Upper lobe of right lung (tissue), 1 donor: ENCODE measurements at regions not wholly inside any gene's neighbourhood (a gene's known extent, or its start where the extent isn't known, plus 50 kb on each side); places are given as distances from the start of the nearest gene placed in this dataset.

Source experiments
- ATAC-seq: fragments of 200-7000 bp; cut with Tn5 transposase; one replicate; pipeline ENCODE4 v1.9.1; 2020; ENCODE audit warnings: mild to moderate bottlenecking, moderate library complexity
- DNase-seq: peaks from one replicate; pipeline ENCODE4 v3.0.0-alpha.2; 2020
- H3K27ac ChIP-seq: fragments of 200-600 bp; one replicate; pipeline ENCODE4 v1.8.0; 2022
- H3K27me3 ChIP-seq: fragments of 200-600 bp; one replicate; pipeline ENCODE4 v1.8.0; 2022; ENCODE audit warnings: mild to moderate bottlenecking
- H3K36me3 ChIP-seq: fragments of 200-600 bp; one replicate; pipeline ENCODE4 v1.8.0; 2022
- H3K4me1 ChIP-seq: fragments of 200-600 bp; one replicate; pipeline ENCODE4 v1.8.0; 2022
- H3K4me3 ChIP-seq: fragments of 200-600 bp; one replicate; pipeline ENCODE4 v1.8.0; 2022; ENCODE audit warnings: mild to moderate bottlenecking
- H3K9me3 ChIP-seq: fragments of 200-600 bp; one replicate; pipeline ENCODE4 v1.8.0; 2022
- intact Hi-C: fragments of 100-400 bp; cut with DNase I; formaldehyde crosslinking; loops from one replicate; pipeline ENCODE4 v1.11.0; 2022
- TF ChIP-seq, protein P1 (sequence below): fragments of 200-600 bp; IDR thresholded peaks from one replicate; pipeline ENCODE4 v1.8.0; 2022; ENCODE audit warnings: antibody characterized with exemption
- donor health status: DM: no; HTN: yes; CAD: no; lungs with severe emphysema.

GRCh38 chr2:149921911-149922616 is 334.5 kb upstream of the MMADHC start:
- no peak for DNase-seq
- Histone ChIP-seq H3K4me1 (no peaks in the 10 kb centered on the region), H3K4me3 (no peak overlapping the region), H3K27ac (no peak overlapping the region), H3K27me3 (no peaks in the 10 kb centered on the region), H3K9me3 (no peaks in the 10 kb centered on the region), H3K36me3 (no peaks in the 10 kb centered on the region)
- TF ChIP-seq, protein P1, sequence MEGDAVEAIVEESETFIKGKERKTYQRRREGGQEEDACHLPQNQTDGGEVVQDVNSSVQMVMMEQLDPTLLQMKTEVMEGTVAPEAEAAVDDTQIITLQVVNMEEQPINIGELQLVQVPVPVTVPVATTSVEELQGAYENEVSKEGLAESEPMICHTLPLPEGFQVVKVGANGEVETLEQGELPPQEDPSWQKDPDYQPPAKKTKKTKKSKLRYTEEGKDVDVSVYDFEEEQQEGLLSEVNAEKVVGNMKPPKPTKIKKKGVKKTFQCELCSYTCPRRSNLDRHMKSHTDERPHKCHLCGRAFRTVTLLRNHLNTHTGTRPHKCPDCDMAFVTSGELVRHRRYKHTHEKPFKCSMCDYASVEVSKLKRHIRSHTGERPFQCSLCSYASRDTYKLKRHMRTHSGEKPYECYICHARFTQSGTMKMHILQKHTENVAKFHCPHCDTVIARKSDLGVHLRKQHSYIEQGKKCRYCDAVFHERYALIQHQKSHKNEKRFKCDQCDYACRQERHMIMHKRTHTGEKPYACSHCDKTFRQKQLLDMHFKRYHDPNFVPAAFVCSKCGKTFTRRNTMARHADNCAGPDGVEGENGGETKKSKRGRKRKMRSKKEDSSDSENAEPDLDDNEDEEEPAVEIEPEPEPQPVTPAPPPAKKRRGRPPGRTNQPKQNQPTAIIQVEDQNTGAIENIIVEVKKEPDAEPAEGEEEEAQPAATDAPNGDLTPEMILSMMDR: no peak
- intact Hi-C loops: no loop called here
- ATAC-seq: no peak

DNA sequence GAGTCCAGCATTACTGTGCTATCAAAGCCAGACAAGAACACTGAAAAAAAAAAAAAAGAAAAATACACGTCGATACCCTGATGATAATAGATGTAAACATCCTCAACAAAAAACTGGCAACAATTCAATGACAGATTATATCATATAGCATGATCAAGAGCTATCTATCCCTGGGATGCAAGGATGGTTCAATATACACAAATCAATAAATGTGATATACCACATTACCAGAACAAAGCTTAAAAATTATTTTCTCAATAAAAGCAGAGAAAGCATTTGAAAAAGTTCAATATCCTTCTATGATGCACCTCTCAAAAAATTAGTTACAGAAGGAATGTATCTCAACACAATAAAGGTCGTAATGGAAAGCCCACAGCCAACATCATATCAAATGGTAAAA is 332.8 kb upstream of the MMADHC start:
- no peak overlapping the region for H3K27ac ChIP-seq
- intact Hi-C loops: no loop called here
- DNase-seq (no peak), ATAC-seq (no peak)
- TF ChIP-seq, protein P1: no peak
- H3K4me3 ChIP-seq: no peak overlapping the region
- H3K27me3 ChIP-seq: no peaks in the 10 kb centered on the region
- no peaks in the 10 kb centered on the region for H3K4me1 ChIP-seq
- H3K36me3 ChIP-seq: no peaks in the 10 kb centered on the region
- no peaks in the 10 kb centered on the region for H3K9me3 ChIP-seq

DNA sequence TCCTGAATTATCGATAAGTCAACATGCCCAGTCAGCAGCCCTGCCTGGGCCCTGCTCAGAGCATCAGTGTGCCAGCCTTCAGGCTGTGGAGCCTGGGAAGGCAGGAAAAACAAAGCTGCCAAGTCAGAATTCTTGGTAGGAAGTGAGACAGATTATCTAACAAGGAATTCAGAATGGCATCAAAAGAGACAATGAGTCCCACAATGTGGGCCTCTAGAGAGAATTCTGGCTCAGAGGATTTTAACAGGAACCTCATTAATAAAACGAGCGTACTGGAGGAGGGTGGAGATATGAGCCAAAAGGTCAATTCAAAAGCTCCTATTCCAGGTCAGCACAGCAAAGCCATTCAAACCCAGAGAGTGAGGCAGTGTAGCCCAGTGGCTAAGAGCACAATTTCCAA is 327.6 kb upstream of the MMADHC start:
- ATAC-seq: no peak
- intact Hi-C loops: no loop called here
- no peaks in the 10 kb centered on the region for H3K4me1 ChIP-seq
- H3K27me3 ChIP-seq: no peaks in the 10 kb centered on the region
- H3K36me3 ChIP-seq: no peaks in the 10 kb centered on the region
- TF ChIP-seq, protein P1: no peak
- no peak for DNase-seq
- H3K4me3 ChIP-seq: no peak overlapping the region
- H3K27ac ChIP-seq: no peak overlapping the region
- no peaks in the 10 kb centered on the region for H3K9me3 ChIP-seq

- TF ChIP-seq, protein P1: no peak
- Histone ChIP-seq H3K27ac (no peak overlapping the region), H3K36me3 (no peaks in the 10 kb centered on the region), H3K4me1 (no peaks in the 10 kb centered on the region), H3K4me3 (no peak overlapping the region), H3K27me3 (no peaks in the 10 kb centered on the region), H3K9me3 (no peaks in the 10 kb centered on the region)
- intact Hi-C loops: no loop called here
- ATAC-seq (no peak), DNase-seq (no peak)
These were observed 321.4 kb upstream of the MMADHC start for GRCh38 chr2:149908726-149909683.

GRCh38 chr2:149906886-149907285 is 319.3 kb upstream of the MMADHC start:
- Histone ChIP-seq H3K27me3 (no peaks in the 10 kb centered on the region), H3K27ac (no peak overlapping the region), H3K9me3 (no peaks in the 10 kb centered on the region), H3K4me3 (no peak overlapping the region), H3K36me3 (no peaks in the 10 kb centered on the region), H3K4me1 (no peaks in the 10 kb centered on the region)
- intact Hi-C loops: no loop called here
- no peak for ATAC-seq
- TF ChIP-seq, protein P1: no peak
- DNase-seq: no peak
